ENCODE measurements at regions not wholly inside any gene's neighbourhood (a gene's known extent, or its start where the extent isn't known, plus 50 kb on each side); places are given as distances from the start of the nearest gene placed in this dataset.

GRCh38 chr1:213829780-213830179, 158.0 kb upstream of the PROX1 start:
- TF ChIP-seq EP300 (IDR thresholded peaks at IDR 0.05; ENCODE audit: borderline replicate concordance) (no peak), ZBTB7A (IDR thresholded peaks at IDR 0.05; ENCODE audit: low read depth) (no peak), FOXM1 (IDR thresholded peaks at IDR 0.05; ENCODE audit: borderline replicate concordance, low read depth) (no peak), CEBPB (IDR thresholded peaks at IDR 0.05) (no peak), CREB1 (IDR thresholded peaks at IDR 0.05; ENCODE audit: low read depth) (no peak)

- no peak for TF ChIP-seq FOXM1 (IDR thresholded peaks at IDR 0.05; ENCODE audit: borderline replicate concordance, low read depth)
These were observed 157.4 kb upstream of the PROX1 start for GRCh38 chr1:213830371-213830770.

- TF ChIP-seq EGR1 (IDR thresholded peaks at IDR 0.05): no peak
- no peak for TF ChIP-seq MAX (IDR thresholded peaks at IDR 0.05)
- TF ChIP-seq YY1 (IDR thresholded peaks at IDR 0.05; ENCODE audit: low read depth): no peak
- TF ChIP-seq USF1 (IDR thresholded peaks at IDR 0.05): no peak
- TF ChIP-seq FOXM1 (IDR thresholded peaks at IDR 0.05; ENCODE audit: borderline replicate concordance, low read depth): no peak
- no peak for TF ChIP-seq TEAD4 (IDR thresholded peaks at IDR 0.05)
- TF ChIP-seq TCF12 (IDR thresholded peaks at IDR 0.05; ENCODE audit: low read depth): no peak
- no peak for TF ChIP-seq CEBPB (IDR thresholded peaks at IDR 0.05)
- TF ChIP-seq REST (IDR thresholded peaks at IDR 0.05; ENCODE audit: low read depth): no peak
- no peak for TF ChIP-seq NFIC (IDR thresholded peaks at IDR 0.05)
- no peak for TF ChIP-seq RAD21 (IDR thresholded peaks at IDR 0.05; ENCODE audit: low read depth)
- TF ChIP-seq TAF1 (IDR thresholded peaks at IDR 0.05; ENCODE audit: low read depth): no peak
- TF ChIP-seq EP300 (IDR thresholded peaks at IDR 0.05; ENCODE audit: borderline replicate concordance): no peak
- no peak for TF ChIP-seq CREB1 (IDR thresholded peaks at IDR 0.05; ENCODE audit: low read depth)
- TF ChIP-seq ZBTB7A (IDR thresholded peaks at IDR 0.05; ENCODE audit: low read depth): no peak
These were observed 147.2 kb upstream of the PROX1 start for GRCh38 chr1:213840575-213840974.

- TF ChIP-seq FOXM1 (IDR thresholded peaks at IDR 0.05; ENCODE audit: borderline replicate concordance, low read depth) (no peak), RAD21 (IDR thresholded peaks at IDR 0.05; ENCODE audit: low read depth) (no peak), USF1 (IDR thresholded peaks at IDR 0.05) (no peak), REST (IDR thresholded peaks at IDR 0.05; ENCODE audit: low read depth) (no peak), YY1 (IDR thresholded peaks at IDR 0.05; ENCODE audit: low read depth) (no peak)
These were observed 143.1 kb upstream of the PROX1 start for GRCh38 chr1:213844632-213845031.

- TF ChIP-seq EP300 (IDR thresholded peaks at IDR 0.05; ENCODE audit: borderline replicate concordance) (no peak), RAD21 (IDR thresholded peaks at IDR 0.05; ENCODE audit: low read depth) (no peak), TEAD4 (IDR thresholded peaks at IDR 0.05) (no peak), NFIC (IDR thresholded peaks at IDR 0.05) (no peak), USF1 (IDR thresholded peaks at IDR 0.05) (no peak), TAF1 (IDR thresholded peaks at IDR 0.05; ENCODE audit: low read depth) (no peak), CREB1 (IDR thresholded peaks at IDR 0.05; ENCODE audit: low read depth) (no peak), YY1 (IDR thresholded peaks at IDR 0.05; ENCODE audit: low read depth) (no peak)
These were observed 135.7 kb upstream of the PROX1 start for GRCh38 chr1:213852107-213852506.

- no peak for TF ChIP-seq TCF12 (IDR thresholded peaks at IDR 0.05; ENCODE audit: low read depth)
These were observed 129.2 kb upstream of the PROX1 start for GRCh38 chr1:213858581-213858980.

- TF ChIP-seq REST (IDR thresholded peaks at IDR 0.05; ENCODE audit: low read depth) (no peak), CEBPB (IDR thresholded peaks at IDR 0.05) (no peak), YY1 (IDR thresholded peaks at IDR 0.05; ENCODE audit: low read depth) (no peak)
These were observed 125.9 kb upstream of the PROX1 start for GRCh38 chr1:213861841-213862240.

Data from Ishikawa (cell line).